Neural progenitor cell (in vitro differentiated cells): ENCODE measurements at regions not wholly inside any gene's neighbourhood (a gene's known extent, or its start where the extent isn't known, plus 50 kb on each side); places are given as distances from the start of the nearest gene placed in this dataset.
"Not testable (repeated sequence)": the region's sequence is repeated elsewhere in the genome, so short reads cannot be mapped to it uniquely, and the experiment has no call there.

Experiments
- EZH2phosphoT487 ChIP-seq: fragments of 200-600 bp; sonication (generic); IDR thresholded peaks from 2 replicates; pipeline ENCODE4 v1.6.1; 2017; ENCODE audit warnings: antibody characterized with exemption
- TF ChIP-seq, protein P1 (sequence below): fragments of 200-600 bp; sonication (generic); IDR thresholded peaks from 2 replicates; pipeline ENCODE4 v1.5.1; 2017; ENCODE audit warnings: antibody characterized with exemption, mild to moderate bottlenecking

DNA sequence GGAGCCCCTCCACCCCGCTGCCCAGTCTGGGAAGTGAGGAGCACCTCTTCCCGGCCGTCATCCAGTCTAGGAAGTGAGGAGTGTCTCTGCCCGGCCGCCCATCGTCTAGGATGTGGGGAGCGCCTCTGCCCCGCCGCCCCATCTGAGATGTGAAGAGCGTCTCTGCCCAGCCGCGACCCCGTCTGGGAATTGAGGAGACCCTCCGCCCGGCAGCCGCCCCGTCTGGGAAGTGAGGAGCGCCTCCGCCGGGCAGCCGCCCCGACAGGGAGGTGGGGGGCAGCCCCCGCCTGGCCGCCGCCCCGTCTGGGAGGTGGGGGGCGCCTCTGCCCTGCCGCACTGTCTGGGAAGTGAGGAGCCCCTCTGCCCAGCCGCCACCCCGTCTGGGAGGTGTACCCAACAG, 108.2 kb upstream of the DPT start:
- TF ChIP-seq EZH2phosphoT487 = not testable (repeated sequence)
- TF ChIP-seq, protein P1, sequence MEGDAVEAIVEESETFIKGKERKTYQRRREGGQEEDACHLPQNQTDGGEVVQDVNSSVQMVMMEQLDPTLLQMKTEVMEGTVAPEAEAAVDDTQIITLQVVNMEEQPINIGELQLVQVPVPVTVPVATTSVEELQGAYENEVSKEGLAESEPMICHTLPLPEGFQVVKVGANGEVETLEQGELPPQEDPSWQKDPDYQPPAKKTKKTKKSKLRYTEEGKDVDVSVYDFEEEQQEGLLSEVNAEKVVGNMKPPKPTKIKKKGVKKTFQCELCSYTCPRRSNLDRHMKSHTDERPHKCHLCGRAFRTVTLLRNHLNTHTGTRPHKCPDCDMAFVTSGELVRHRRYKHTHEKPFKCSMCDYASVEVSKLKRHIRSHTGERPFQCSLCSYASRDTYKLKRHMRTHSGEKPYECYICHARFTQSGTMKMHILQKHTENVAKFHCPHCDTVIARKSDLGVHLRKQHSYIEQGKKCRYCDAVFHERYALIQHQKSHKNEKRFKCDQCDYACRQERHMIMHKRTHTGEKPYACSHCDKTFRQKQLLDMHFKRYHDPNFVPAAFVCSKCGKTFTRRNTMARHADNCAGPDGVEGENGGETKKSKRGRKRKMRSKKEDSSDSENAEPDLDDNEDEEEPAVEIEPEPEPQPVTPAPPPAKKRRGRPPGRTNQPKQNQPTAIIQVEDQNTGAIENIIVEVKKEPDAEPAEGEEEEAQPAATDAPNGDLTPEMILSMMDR = not testable (repeated sequence)
